Stimulated activated naive CD8-positive, alpha-beta T cell treated with anti-CD3 and anti-CD28 coated beads, Interleukin-15, amount 100 ng/mL, for 72 hours (primary cell): ENCODE measurements at regions not wholly inside any gene's neighbourhood (a gene's known extent, or its start where the extent isn't known, plus 50 kb on each side); places are given as distances from the start of the nearest gene placed in this dataset.
"Not testable (repeated sequence)": the region's sequence is repeated elsewhere in the genome, so short reads cannot be mapped to it uniquely, and the experiment has no call there.

Experiments
- ATAC-seq: fragments of 150-1000 bp; cut with Tn5 transposase; 2 replicates; pipeline ENCODE4 v1.10.0; 2021; ENCODE audit warnings: mild to moderate bottlenecking, moderate library complexity
- DNase-seq, 2 donors: peaks; one replicate each; pipeline ENCODE4 v3.0.0; 2021 to 2022
- H3K27ac Mint-ChIP-seq, 2 donors: one replicate each; pipeline ENCODE4 v1.8.0; 2022; ENCODE audit warnings: mild to moderate bottlenecking in 2 of 2, mixed read lengths in 2 of 2, moderate library complexity in 2 of 2
- H3K27me3 Mint-ChIP-seq: one replicate; pipeline ENCODE4 v1.8.0; 2022; ENCODE audit warnings: mixed read lengths
- H3K4me1 Mint-ChIP-seq: one replicate; pipeline ENCODE4 v1.8.0; 2022; ENCODE audit warnings: mild to moderate bottlenecking, mixed read lengths
- H3K4me3 Mint-ChIP-seq, 2 donors: one replicate each; pipeline ENCODE4 v1.8.0; 2022; ENCODE audit warnings: mild to moderate bottlenecking in 2 of 2, mixed read lengths in 2 of 2, moderate library complexity in 1 of 2
- H3K9me3 Mint-ChIP-seq, 2 donors: one replicate each; pipeline ENCODE4 v1.8.0; 2022; ENCODE audit warnings: mixed read lengths in 2 of 2

DNA sequence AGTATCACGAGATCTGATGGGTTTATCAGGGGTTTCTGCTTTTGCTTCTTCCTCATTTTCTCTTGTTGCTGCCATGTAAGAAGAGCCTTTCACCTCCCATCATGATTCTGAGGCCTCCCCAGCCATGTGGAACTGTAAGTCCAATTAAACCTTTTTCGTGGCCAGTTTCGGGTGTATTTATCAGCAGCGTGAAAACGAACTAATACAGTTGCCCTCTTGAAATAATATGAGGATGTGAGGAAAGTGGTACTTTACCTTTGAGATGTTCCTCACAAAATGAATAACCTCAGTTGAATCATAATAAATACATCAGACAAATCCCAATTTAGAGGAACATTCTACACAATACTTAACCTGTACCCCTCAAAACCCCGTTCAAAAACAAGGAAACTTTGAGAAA, 356.4 kb downstream of the CPS1 start:
- peaks cover 9 to 15% of the 10 kb centered on the region in 2 donors for H3K9me3 Mint-ChIP-seq
- no peaks in the 10 kb centered on the region for H3K4me1 Mint-ChIP-seq
- no peak overlapping the region for H3K27ac Mint-ChIP-seq
- H3K27me3 Mint-ChIP-seq: no peaks in the 10 kb centered on the region
- H3K4me3 Mint-ChIP-seq: no peak overlapping the region
- DNase-seq: no peak
- ATAC-seq: no peak

DNA sequence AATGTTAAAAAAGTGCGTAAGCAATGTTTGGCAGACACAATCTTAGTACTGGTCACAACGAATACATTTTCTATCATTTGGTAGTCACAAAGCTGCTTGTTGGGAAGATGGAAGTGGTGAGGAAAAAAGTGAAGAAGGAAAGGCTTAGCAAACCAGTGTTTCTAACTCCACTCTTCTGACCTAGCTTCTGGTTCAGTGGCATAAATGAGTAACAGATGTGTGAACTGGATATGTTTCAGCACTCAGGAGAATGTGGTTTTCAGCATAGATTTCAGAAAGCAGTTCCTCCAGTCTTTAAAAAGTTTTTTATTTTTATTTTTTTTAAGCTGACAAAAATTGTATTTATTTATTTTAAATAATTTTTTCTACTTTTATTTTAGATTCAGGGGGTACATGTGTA, 357.1 kb downstream of the CPS1 start:
- DNase-seq: no peak
- no peak for ATAC-seq
- H3K27me3 Mint-ChIP-seq: no peaks in the 10 kb centered on the region
- H3K27ac Mint-ChIP-seq: no peak overlapping the region
- peaks cover 4 to 15% of the 10 kb centered on the region in 2 donors for H3K9me3 Mint-ChIP-seq
- no peaks in the 10 kb centered on the region for H3K4me1 Mint-ChIP-seq
- H3K4me3 Mint-ChIP-seq: no peak overlapping the region

DNA sequence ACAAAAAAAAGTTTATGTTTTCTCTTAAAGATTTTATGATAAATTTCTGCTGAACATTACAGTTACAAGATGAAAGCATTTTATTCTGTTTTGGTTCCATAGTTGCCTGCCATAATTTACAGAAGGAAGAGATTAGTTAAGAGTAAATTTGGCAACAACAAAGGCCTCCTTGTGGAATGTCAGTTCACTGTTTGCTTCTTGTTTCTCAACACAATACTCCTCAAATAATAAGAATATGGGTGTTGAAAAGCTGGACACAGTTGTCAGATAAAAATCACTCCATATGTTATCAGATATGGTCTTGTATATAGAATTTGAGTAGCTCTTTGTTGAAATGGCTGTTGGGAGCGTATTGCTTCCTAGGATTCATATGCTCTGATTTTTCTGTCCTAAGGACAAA, 359.5 kb downstream of the CPS1 start:
- H3K4me3 Mint-ChIP-seq: no peak overlapping the region
- no peak overlapping the region for H3K27ac Mint-ChIP-seq
- H3K4me1 Mint-ChIP-seq: no peaks in the 10 kb centered on the region
- H3K27me3 Mint-ChIP-seq: no peaks in the 10 kb centered on the region
- ATAC-seq (no peak), DNase-seq (no peak)
- peaks cover 13 to 15% of the 10 kb centered on the region in 2 donors for H3K9me3 Mint-ChIP-seq

DNA sequence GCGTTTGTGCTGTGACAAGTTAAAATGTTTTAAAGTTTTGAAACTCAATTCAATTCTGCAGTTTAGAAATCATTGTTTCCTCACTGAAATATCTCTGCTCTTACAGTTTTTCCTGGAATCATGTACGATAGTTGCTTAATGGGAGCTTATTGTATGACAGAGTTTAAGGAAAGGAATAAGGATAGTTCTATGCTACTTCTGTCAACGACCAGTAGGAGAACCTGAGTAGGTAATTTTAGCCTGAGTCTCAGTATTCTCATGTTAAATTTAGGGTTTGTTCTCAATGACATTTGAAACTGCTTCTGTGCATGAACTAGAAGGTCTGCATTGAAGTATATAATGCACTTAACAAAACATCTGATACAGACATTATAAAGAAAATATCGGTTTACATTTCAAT, 361.1 kb downstream of the CPS1 start:
- DNase-seq (no peak), ATAC-seq (no peak)
- Mint-ChIP-seq H3K27ac (no peak overlapping the region), H3K9me3 (peaks cover 8 to 18% of the 10 kb centered on the region in 2 donors), H3K27me3 (no peaks in the 10 kb centered on the region), H3K4me3 (no peak overlapping the region), H3K4me1 (no peaks in the 10 kb centered on the region)

DNA sequence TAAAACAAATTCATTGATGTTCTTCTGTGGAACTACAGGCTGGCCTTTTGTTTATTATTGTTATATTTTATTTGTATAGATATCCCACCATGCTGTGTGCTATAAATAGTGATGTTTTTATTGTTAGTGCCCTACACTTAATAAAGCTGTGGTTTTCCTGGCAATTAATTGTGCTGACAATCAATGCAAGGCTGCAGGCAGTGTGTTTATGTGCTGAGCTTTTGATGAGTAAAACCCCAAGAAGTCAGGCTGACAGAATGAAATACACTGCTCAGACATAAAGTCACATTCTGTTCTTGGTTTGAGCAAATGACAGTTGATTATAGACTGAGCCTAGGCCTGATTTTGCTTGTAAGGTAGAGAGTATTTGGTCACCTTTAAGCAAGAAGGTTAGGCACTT, 362.7 kb downstream of the CPS1 start:
- no peak for DNase-seq
- H3K9me3 Mint-ChIP-seq: peaks cover 3 to 18% of the 10 kb centered on the region in 2 donors
- no peaks in the 10 kb centered on the region for H3K4me1 Mint-ChIP-seq
- H3K27me3 Mint-ChIP-seq: no peaks in the 10 kb centered on the region
- no peak overlapping the region for H3K27ac Mint-ChIP-seq
- H3K4me3 Mint-ChIP-seq: no peak overlapping the region
- no peak for ATAC-seq

DNA sequence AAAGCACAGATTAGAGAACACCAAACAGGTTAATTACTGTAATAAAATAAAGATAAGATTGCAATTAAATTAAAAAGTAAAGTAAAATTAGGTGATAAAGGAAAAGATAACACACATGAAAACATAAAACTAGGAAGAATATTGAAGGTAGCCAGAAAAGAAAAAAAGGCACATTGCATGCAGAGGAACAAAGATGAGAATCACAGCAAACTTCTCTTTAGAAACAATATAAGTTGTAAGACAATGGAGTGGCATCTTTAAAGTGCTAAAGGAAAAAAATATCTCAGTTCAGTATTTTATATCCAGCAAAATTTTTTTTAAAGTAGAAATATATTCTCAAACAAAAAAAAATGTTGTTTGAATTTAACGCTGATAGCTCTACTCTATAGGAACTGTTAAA, 366.0 kb downstream of the CPS1 start:
- Mint-ChIP-seq H3K9me3 (peaks cover 0 to 14% of the 10 kb centered on the region in 2 donors), H3K27me3 (no peaks in the 10 kb centered on the region), H3K4me1 (no peaks in the 10 kb centered on the region), H3K27ac (no peak overlapping the region), H3K4me3 (no peak overlapping the region)
- ATAC-seq (no peak), DNase-seq (no peak)

DNA sequence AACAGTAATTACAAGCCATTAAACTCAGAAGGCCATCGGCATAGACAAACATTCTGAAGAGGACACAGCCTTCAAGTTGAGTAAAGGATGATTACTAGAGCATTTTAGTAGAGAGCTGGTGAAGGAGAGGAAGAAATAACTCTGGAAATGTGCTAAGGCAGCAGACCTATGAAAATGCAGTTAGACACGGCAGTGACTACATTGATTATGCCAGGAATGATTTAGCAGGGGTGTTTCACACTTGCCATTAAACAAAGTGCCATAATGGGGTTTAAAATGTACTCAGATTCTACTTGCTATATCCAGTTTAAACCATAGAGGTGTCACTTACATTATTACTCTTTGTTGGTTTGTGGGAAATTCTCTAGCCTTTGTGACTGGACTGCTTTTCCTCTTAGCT, 372.3 kb downstream of the CPS1 start:
- H3K27me3 Mint-ChIP-seq: no peaks in the 10 kb centered on the region
- ATAC-seq (no peak), DNase-seq (no peak)
- no peak overlapping the region for H3K27ac Mint-ChIP-seq
- no peaks in the 10 kb centered on the region for H3K9me3 Mint-ChIP-seq
- H3K4me1 Mint-ChIP-seq: no peaks in the 10 kb centered on the region
- H3K4me3 Mint-ChIP-seq: no peak overlapping the region

DNA sequence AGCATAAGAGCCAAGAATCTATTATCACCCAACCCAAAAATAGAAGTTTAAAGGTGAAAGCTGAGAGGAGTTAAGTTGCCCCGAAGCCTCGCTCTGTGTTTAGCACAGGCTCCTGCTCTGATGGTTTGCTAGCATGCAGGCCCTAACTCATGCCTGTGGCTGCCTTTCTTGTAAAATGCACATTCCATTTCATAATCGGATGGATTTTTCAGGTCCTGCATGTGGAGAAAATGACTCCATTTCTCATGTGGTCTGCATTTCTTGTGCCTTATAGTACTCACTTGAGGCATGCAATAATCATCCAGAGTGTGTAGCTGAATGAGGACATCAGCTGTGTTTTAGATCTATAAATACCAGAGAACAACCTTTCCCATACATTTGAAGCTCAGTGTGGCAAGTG, 381.8 kb downstream of the CPS1 start:
- ATAC-seq: no peak
- DNase-seq: no peak
- Mint-ChIP-seq H3K27me3 (no peaks in the 10 kb centered on the region), H3K4me3 (no peak overlapping the region), H3K9me3 (peaks cover 0 to 8% of the 10 kb centered on the region in 2 donors), H3K4me1 (no peaks in the 10 kb centered on the region), H3K27ac (no peak overlapping the region)

DNA sequence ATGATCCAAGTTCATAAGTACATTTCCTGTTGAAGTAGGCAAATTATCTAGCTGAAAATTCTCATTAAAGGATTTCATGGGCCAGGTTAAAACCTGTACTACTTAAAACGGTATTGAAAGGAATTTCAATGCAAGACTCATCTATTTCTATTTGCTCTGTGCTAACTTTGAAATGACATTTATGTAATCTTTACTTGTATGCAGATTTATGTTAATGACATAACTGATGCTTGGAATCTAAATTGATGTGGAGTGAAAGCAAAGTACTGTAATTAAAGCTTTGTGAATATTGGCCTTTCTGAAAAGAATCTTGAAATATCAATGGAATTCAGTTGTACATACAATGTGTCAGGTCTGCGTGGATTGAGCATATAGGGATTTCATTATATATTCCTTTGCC, 390.0 kb downstream of the CPS1 start:
- no peaks in the 10 kb centered on the region for H3K4me1 Mint-ChIP-seq
- no peak overlapping the region for H3K4me3 Mint-ChIP-seq
- no peak overlapping the region for H3K27ac Mint-ChIP-seq
- no peak for ATAC-seq
- H3K27me3 Mint-ChIP-seq: no peaks in the 10 kb centered on the region
- no peak for DNase-seq
- H3K9me3 Mint-ChIP-seq: no peaks in the 10 kb centered on the region

DNA sequence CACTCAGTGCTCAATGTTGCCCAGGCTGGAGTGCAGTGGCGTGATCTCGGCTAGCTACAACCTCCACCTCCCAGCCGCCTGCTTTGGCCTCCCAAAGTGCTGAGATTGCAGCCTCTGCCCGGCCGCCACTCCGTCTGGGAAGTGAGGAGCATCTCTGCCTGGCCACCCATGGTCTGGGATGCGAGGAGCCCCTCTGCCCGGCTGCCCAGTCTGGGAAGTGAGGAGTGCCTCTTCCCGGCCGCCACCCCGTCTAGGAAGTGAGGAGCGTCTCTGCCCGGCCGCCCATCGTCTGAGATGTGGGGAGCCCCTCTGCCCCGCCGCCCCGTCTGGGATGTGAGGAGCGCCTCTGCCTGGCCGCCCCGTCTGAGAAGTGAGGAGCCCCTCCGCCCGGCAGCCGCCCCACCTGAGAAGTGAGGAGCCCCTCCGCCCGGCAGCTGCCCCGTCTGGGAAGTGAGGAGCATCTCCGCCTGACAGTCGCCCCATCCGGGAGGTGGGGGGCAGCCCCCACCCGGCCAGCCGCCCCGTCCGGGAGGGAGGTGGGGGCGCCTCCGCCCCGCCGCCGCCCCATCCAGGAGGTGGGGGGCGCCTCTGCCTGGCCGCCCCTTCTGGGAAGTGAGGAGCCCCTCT, 394.1 kb downstream of the CPS1 start:
- not testable (repeated sequence) for H3K9me3 Mint-ChIP-seq, H3K27ac Mint-ChIP-seq, H3K27me3 Mint-ChIP-seq

DNA sequence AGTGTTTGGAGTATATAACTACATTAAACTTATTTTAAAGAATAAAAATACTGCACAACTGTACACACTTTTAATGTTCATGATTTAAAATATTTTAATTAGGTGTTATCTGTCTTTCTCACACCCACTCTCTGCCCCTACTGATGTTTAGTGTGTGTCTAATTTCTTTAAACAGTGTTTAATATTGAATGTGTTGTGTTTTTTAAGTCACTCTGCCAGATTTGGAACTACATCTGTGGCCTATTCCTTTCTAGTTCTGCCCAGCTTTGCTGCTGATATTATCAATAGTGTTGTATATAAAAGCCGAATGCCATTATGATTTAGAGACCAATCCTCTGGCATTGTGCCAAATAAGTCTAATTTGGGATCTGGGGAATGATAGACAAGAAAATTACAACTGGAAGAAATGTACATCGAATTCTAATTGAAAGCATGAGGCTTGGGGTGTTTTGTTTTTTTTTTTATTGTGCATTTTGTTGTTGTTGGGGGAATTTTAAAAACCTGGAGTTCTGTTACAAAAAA, 398.0 kb downstream of the CPS1 start:
- Mint-ChIP-seq H3K4me1 (no peaks in the 10 kb centered on the region), H3K27me3 (no peaks in the 10 kb centered on the region), H3K27ac (no peak overlapping the region), H3K9me3 (peaks cover 0 to 10% of the 10 kb centered on the region in 2 donors), H3K4me3 (no peak overlapping the region)
- ATAC-seq (no peak), DNase-seq (no peak)

More for the DNA sequence above, 394.1 kb downstream of the CPS1 start:
- H3K4me1 Mint-ChIP-seq, DNase-seq, H3K4me3 Mint-ChIP-seq, ATAC-seq: not testable (repeated sequence)

DNA sequence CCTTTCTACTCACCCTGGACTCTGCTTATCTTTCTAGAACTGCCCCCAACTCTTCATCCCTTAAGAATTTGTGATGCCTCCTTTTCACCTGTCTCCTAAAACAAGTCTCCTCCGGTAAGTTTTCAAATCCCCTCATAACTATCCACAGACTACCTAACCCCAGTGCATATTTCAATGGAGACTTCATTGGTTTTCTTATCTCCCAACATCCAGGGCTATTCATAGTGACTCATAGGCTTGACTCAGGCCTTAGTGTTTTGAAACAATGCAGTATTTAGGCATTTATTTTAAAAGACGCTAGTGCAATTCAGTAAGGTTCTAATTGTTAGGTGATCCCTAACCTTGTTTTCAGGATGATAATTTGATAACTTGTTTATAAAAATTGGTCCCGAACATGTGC, 399.2 kb downstream of the CPS1 start:
- no peak for DNase-seq
- H3K27me3 Mint-ChIP-seq: no peaks in the 10 kb centered on the region
- H3K4me1 Mint-ChIP-seq: no peaks in the 10 kb centered on the region
- ATAC-seq: no peak
- no peak overlapping the region for H3K27ac Mint-ChIP-seq
- H3K4me3 Mint-ChIP-seq: no peak overlapping the region
- H3K9me3 Mint-ChIP-seq: peaks cover 0 to 10% of the 10 kb centered on the region in 2 donors

DNA sequence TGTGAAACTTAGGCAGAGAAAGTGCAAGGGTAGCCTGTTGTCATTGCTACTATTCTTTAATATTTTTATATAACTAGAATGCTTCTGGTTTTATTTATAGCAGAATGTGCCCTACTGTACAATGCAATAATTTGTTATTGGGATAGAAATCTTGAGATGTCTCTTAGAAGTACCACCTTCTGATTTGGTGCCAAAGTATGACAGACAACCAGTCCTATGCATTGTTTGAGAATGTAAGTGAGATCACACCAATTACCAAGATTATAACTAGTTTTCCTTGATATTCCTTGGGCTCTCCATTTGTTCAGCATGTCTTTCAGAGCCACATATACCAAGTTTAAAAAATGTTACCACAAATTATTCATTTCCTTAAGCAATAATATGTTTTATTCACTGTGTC, 399.7 kb downstream of the CPS1 start:
- ATAC-seq (no peak), DNase-seq (no peak)
- H3K9me3 Mint-ChIP-seq: peaks cover 0 to 10% of the 10 kb centered on the region in 2 donors
- H3K27me3 Mint-ChIP-seq: no peaks in the 10 kb centered on the region
- H3K4me1 Mint-ChIP-seq: no peaks in the 10 kb centered on the region
- H3K4me3 Mint-ChIP-seq: no peak overlapping the region
- H3K27ac Mint-ChIP-seq: no peak overlapping the region

DNA sequence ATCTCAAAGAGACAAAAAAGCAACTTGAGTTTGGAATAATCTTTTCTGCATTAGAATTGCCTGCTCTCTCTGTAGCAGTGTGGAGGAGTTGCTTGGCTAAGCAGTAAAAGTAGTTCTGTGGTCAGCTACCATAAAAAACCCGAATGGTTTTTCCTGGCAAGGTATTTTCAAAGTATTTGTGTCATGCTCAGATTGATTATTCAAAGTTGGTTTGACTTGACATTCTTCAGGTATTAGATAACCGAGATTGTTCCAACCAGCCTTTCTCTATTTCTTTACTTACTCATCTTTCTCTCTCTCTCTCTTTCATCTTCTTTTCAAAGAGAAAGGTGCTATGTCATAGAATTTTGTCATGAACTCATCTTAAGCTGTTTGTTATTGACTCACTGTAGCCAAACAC, 404.9 kb downstream of the CPS1 start:
- ATAC-seq (no peak), DNase-seq (no peak)
- H3K9me3 Mint-ChIP-seq: no peaks in the 10 kb centered on the region
- H3K4me1 Mint-ChIP-seq: no peaks in the 10 kb centered on the region
- no peak overlapping the region for H3K4me3 Mint-ChIP-seq
- H3K27ac Mint-ChIP-seq: no peak overlapping the region
- H3K27me3 Mint-ChIP-seq: no peaks in the 10 kb centered on the region

DNA sequence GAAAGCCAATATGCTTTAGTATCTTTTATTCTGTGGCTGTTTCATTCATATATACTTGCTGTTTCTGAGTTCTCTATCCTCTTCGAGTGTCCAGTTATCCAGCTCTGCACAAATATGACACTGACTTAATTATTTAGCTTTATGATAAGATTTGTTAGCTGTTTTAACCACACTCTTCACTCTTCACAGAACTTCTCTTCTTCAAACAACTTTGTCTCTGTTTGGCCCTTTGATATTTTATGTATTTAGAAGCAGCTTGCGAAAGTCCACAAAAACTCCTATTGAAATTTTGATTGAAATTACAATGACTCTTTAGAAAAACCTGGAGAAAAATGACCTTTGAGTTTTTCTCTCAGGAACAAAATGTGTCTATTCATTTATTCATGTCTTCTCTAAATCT, 407.0 kb downstream of the CPS1 start:
- no peaks in the 10 kb centered on the region for H3K4me1 Mint-ChIP-seq
- no peak for ATAC-seq
- no peak overlapping the region for H3K27ac Mint-ChIP-seq
- H3K9me3 Mint-ChIP-seq: no peaks in the 10 kb centered on the region
- H3K27me3 Mint-ChIP-seq: no peaks in the 10 kb centered on the region
- no peak for DNase-seq
- no peak overlapping the region for H3K4me3 Mint-ChIP-seq

DNA sequence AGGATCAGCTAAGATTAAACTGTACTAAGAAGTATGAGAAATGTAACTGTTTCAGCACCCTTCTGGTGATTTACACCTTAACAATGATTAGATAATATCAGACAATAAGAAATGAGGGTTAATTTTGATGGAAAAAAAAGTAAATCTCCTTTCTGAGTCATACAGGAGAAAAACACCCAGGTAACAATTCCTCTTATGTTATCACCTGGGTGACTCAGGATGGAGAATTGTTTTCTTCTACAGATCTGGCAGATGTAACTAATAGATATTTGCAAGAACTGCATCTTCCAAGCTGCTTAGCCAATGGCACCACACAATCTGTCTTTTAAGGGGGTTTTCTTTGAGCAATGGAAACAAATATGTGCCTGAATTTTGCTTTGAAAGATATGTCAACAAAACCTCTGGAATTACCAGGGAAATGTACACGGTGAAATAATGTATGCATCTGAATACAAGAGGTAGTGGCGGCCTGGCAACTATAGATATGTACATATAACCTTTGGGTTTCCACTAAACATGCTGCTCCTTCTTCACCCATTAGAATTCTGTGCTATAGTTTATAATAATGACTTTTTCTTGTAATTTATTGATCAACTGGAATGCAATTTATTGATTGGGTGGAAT, 407.9 kb downstream of the CPS1 start:
- no peaks in the 10 kb centered on the region for H3K9me3 Mint-ChIP-seq
- H3K4me3 Mint-ChIP-seq: no peak overlapping the region
- no peak for ATAC-seq
- no peak overlapping the region for H3K27ac Mint-ChIP-seq
- H3K27me3 Mint-ChIP-seq: no peaks in the 10 kb centered on the region
- H3K4me1 Mint-ChIP-seq: no peaks in the 10 kb centered on the region
- DNase-seq: no peak

DNA sequence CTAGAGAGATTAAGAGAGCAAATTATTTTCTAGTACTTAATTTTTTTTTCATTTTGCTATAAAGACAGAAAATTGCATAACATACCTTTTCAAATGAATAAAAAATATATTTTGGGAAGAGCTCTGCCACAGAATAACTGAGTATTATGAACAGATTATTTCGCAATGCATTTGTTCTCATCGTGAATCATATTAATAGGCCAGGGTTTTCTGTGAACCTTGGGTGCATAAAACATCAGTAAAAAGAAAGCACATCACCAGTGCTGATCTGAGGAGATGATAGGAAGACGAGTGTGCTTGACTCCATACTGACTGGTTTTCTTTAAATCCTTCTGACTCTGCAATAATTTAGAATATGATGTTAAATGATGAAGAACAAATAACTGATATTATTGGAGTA, 409.1 kb downstream of the CPS1 start:
- no peaks in the 10 kb centered on the region for H3K27me3 Mint-ChIP-seq
- H3K9me3 Mint-ChIP-seq: peaks cover 0 to 6% of the 10 kb centered on the region in 2 donors
- H3K27ac Mint-ChIP-seq: no peak overlapping the region
- ATAC-seq: no peak
- DNase-seq: no peak
- H3K4me1 Mint-ChIP-seq: no peaks in the 10 kb centered on the region
- no peak overlapping the region for H3K4me3 Mint-ChIP-seq
